ENCODE measurements at regions not wholly inside any gene's neighbourhood (a gene's known extent, or its start where the extent isn't known, plus 50 kb on each side); places are given as distances from the start of the nearest gene placed in this dataset.

DNA sequence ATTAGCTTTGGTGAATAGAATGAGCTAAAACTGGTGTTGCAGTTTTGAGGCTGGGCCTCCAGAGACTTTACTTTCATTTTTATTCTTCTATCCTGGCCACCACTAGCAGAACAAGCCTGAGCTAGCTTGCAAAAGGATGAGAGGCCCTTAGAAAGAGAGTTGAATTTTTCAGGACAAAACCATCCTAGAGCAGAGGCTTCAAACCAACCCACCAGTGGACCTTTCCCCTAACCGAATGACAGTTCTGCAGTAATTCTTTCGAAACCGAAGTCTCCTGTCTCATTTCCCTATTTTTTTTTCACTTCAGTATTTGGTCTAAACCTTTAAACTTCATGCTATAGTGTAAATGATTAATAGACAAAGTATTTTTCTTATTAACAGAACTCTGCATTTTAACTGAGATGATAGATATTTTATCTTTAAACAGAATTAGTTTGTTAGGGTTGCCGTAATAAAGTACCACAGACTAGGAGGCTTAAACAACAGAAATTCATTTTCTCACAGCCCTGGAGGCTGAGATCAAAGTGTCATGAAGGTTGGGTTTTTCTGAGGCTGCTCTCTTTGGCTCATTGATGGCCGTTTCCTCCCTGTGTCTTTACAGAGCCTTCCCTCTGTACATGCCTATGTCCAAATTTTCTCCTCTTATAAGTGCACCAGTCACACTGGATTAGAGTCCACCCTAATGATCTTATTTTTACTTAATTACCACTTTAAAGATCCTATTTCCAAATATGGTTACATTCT, 80.6 kb upstream of the PAK5 start:
- DNase-seq = no peak

- DNase-seq = no peak
Measured at GRCh38 chr20:9918348-9918747, 79.5 kb upstream of the PAK5 start.

DNA sequence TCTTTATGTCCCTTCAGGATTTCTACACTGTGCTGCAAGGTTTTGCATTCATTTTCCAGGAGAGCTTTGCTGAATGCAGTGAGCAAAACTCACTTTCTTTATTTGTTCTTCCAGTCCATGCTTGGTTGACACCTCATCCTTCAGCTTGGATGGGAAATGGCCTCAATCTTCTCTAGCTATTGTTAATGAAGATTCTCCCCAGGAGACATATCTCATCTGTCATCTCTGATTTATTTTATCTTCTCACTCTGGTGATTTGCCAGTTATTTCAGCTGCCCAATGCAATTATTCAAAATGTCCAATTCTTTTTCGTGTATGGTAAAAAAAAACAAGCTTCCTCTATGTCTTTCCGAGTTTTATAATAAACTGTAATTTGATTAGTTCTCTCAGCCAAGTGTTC, 77.9 kb upstream of the PAK5 start:
- no peak for DNase-seq

DNA sequence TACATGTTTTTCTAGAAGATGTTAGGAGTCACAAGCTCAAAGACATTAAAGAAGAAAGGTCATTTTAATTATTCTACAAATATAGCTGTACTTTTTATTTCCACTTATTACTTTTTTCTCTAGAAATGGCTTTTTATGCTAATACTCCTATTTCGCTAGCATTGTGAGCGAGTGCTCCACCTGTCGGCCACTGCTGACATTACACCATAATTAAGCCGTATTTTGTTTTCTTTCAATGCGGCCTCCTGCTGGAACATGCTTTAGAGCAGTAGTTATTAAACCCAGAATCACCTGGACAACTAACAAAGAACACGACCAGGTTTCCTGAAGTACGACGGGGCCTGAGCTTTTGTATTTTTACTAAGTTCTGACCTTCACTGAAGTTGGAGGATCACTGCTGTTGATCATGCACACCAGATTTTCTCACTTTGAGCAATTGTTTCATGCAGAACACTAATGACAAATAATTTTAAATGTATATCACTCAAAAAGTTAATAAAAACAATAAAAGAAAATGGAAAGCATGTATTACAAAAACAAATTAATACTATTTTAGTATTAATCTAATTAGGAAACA, 74.1 kb upstream of the PAK5 start:
- DNase-seq = peak; percentile 4

GRCh38 chr20:9912290-9912689, 73.4 kb upstream of the PAK5 start:
- no peak for DNase-seq

DNA sequence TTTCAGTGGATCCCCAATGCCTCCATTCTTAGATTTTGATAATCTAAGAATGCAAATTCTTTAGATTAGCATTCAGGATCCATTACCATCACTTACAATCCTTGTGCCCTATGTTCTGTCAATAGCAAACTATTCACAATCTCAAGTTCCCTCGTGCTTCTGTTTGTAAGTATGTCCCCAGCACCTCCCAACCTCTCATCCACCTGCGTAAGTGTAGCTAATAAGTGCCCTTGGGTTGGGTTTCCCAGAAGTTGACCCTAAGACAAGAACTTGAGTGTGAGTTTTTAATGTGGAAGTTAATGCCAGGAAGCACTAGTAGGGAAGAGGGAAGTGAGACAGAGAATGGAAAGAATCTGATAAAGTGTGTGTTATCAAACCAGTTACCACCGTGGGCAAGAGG, 72.6 kb upstream of the PAK5 start:
- no peak for DNase-seq

- DNase-seq = no peak
Measured at GRCh38 chr20:9909167-9909566, 70.3 kb upstream of the PAK5 start.

- no peak for DNase-seq
Measured at GRCh38 chr20:9903048-9903655, 64.3 kb upstream of the PAK5 start.

DNA sequence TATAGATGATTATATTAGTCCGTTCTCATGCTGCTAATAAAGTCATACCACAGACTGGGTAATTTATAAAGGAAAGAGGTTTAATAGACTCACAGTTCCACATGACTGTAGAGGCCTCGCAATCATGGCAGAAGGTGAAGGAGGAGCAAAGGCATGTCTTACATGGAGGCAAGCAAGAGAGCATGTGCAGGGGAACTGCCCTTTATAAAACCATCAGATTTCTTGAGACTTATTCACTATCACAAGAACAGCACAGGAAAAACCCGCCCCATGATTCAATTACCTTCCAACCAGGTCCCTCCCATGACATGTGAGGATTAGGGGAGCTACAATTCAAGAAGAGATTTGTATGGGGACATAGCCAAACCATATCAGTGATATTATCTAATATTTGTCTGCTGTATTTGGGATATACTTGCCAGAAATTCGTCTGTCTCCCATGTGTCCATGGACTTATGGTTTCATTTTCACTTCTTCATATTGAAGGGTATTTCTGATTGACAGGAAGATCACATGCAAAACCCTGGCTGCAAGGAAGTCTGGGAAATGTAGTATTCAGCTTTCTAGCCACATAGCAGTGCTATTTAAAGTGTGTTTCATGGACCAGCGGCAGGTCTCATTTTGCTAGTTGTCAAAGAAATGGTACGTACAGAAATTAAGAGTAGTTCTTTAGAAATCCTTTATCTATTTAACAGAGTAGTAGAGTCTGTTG, 50.5 kb upstream of the PAK5 start:
- no peak for DNase-seq

Measured in activated gamma-delta T cell treated with Interleukin-2 at 50 U/mL for 16 hours (primary cell).